GM12878 (cell line): ENCODE measurements at regions not wholly inside any gene's neighbourhood (a gene's known extent, or its start where the extent isn't known, plus 50 kb on each side); places are given as distances from the start of the nearest gene placed in this dataset.

Source experiments
- ATAC-seq: fragments of 200-7000 bp; cut with Tn5 transposase; 3 replicates; pipeline ENCODE4 v1.9.1; 2020; ENCODE audit warnings: mild to moderate bottlenecking, moderate library complexity
- BruUV-seq: library from RNA; stranded (reverse); fragments of 400-500 nt; replicated peaks from 2 replicates; lab custom pipeline; 2021; lab: Mats Ljungman, UMichigan
- CTCF ChIA-PET: fragments of 300-600 bp; sonication (Branson Sonifier 250); formaldehyde crosslinking; extraction: SDS; loops from one replicate; lab custom pipeline; 2021; ENCODE audit warnings: inconsistent platforms; lab: Yijun Ruan, JAX
- POLR2A ChIA-PET: fragments of 350-600 bp; formaldehyde crosslinking; extraction: SDS; loops from one replicate; lab custom pipeline; 2021; ENCODE audit warnings: inconsistent platforms; lab: Charles Lee
- RAD21 ChIA-PET: fragments of 300-600 bp; sonication (Branson Sonifier 250); formaldehyde crosslinking; loops from one replicate; lab custom pipeline; 2023; ENCODE audit warnings: antibody characterized with exemption; ENCODE audit not compliant: unreplicated experiment; lab: Charles Lee
- SMC1A ChIA-PET: fragments of 300-600 bp; sonication (Branson Sonifier 250); formaldehyde crosslinking; loops from one replicate; lab custom pipeline; 2023; ENCODE audit not compliant: unreplicated experiment, uncharacterized antibody; lab: Charles Lee
- DNase-seq: peaks from one replicate; pipeline ENCODE4 v3.0.0-alpha.2; 2011; ENCODE audit warnings: low read depth, low spot score
- FAIRE-seq: peaks from 3 replicates; lab custom pipeline; 2011; peaks lifted over from hg19 to GRCh38; lab: Jason Lieb, UNC
- H2AFZ ChIP-seq: 2 replicates; pipeline ENCODE4 v1.6.0; 2011; ENCODE audit warnings: low read depth, low read length, control low read depth; ENCODE audit not compliant: control insufficient read depth
- H3K27ac ChIP-seq: 2 replicates; pipeline ENCODE4 v1.5.1; 2011; ENCODE audit warnings: control low read depth; ENCODE audit not compliant: control insufficient read depth, insufficient read depth
- H3K27me3 ChIP-seq, 2 experiments: replicated peaks in 1 of 2; 2 replicates each; pipeline versions ENCODE4 v1.6.0 to v1.6.1; 2011; ENCODE audit warnings: low read length in 1 of 2; ENCODE audit not compliant: control insufficient read depth in 2 of 2, insufficient read depth in 2 of 2
- H3K36me3 ChIP-seq, 2 experiments: 2 replicates each; pipeline ENCODE4 v1.5.1; 2011; ENCODE audit warnings: low read length in 1 of 2; ENCODE audit not compliant: control insufficient read depth in 2 of 2, insufficient read depth in 2 of 2
- H3K4me1 ChIP-seq: 2 replicates; pipeline ENCODE4 v1.6.1; 2011; ENCODE audit warnings: mild to moderate bottlenecking, low read length, moderate library complexity, mixed read lengths; ENCODE audit not compliant: control insufficient read depth, insufficient read depth
- H3K4me2 ChIP-seq: 2 replicates; pipeline ENCODE4 v1.6.0; 2011; ENCODE audit warnings: control low read depth; ENCODE audit not compliant: control insufficient read depth, insufficient read depth
- H3K4me3 ChIP-seq: fragments of 200-600 bp; sonication (generic); 2 replicates; pipeline ENCODE4 v1.5.1; 2016
- H3K79me2 ChIP-seq: 2 replicates; pipeline ENCODE4 v1.6.0; 2011; ENCODE audit warnings: low read length; ENCODE audit not compliant: control insufficient read depth, insufficient read depth
- H3K9ac ChIP-seq: 2 replicates; pipeline ENCODE4 v1.8.0; 2011; ENCODE audit warnings: low read length, control low read depth, mixed read lengths; ENCODE audit not compliant: control insufficient read depth, insufficient read depth
- H3K9me3 ChIP-seq: replicated peaks from 3 replicates; pipeline ENCODE4 v1.5.1; 2011; ENCODE audit warnings: mild to moderate bottlenecking, low read length; ENCODE audit not compliant: control insufficient read depth, insufficient read depth
- H4K20me1 ChIP-seq: 2 replicates; pipeline ENCODE4 v1.6.0; 2011; ENCODE audit not compliant: control insufficient read depth, insufficient read depth
- ATF7 ChIP-seq: fragments of 450-650 bp; IDR thresholded peaks from 2 replicates; pipeline ENCODE4 v1.6.1; 2016; ENCODE audit warnings: low read depth, mild to moderate bottlenecking
- BMI1 ChIP-seq: fragments of 450-650 bp; IDR thresholded peaks from 2 replicates; pipeline ENCODE4 v1.6.1; 2016; ENCODE audit warnings: mild to moderate bottlenecking, moderate library complexity, borderline replicate concordance
- EZH2 ChIP-seq: IDR thresholded peaks from 2 replicates; pipeline ENCODE4 v1.6.1; 2012; ENCODE audit warnings: low read depth, mild to moderate bottlenecking, control low read depth, inconsistent platforms, low read length, borderline replicate concordance; ENCODE audit not compliant: control insufficient read depth
- FOXM1 ChIP-seq: IDR thresholded peaks from 2 replicates; pipeline ENCODE4 v1.6.1; 2012; ENCODE audit warnings: low read depth, mild to moderate bottlenecking, inconsistent platforms, low read length, moderate library complexity
- HDAC2 ChIP-seq: fragments of 200-600 bp; sonication (generic); IDR thresholded peaks from 2 replicates; pipeline ENCODE4 v1.6.1; 2017
- IKZF1 ChIP-seq: fragments of 450-650 bp; conservative IDR thresholded peaks from 2 replicates; pipeline ENCODE4 v1.6.1; 2017; ENCODE audit warnings: antibody characterized with exemption, mild to moderate bottlenecking
- KLF5 ChIP-seq: fragments of 450-650 bp; IDR thresholded peaks from 2 replicates; pipeline ENCODE4 v1.6.1; 2014; ENCODE audit warnings: mild to moderate bottlenecking; ENCODE audit not compliant: partially characterized antibody
- MYB ChIP-seq: fragments of 150-350 bp; IDR thresholded peaks from 2 replicates; pipeline ENCODE4 v1.6.1; 2014; ENCODE audit warnings: mild to moderate bottlenecking, low read depth, low read length, borderline replicate concordance
- NR2F1 ChIP-seq: fragments of 450-650 bp; conservative IDR thresholded peaks from 2 replicates; pipeline ENCODE4 v1.6.1; 2017; ENCODE audit warnings: mild to moderate bottlenecking
- PAX8 ChIP-seq: fragments of 450-650 bp; IDR thresholded peaks from 2 replicates; pipeline ENCODE4 v1.6.1; 2017; ENCODE audit warnings: mild to moderate bottlenecking, moderate library complexity
- PML ChIP-seq: IDR thresholded peaks from 2 replicates; pipeline ENCODE4 v1.6.1; 2012; ENCODE audit warnings: low read length, inconsistent platforms
- SIX5 ChIP-seq: IDR thresholded peaks from 2 replicates; pipeline ENCODE4 v1.6.1; 2011; ENCODE audit warnings: mild to moderate bottlenecking, low read depth, low read length, moderate library complexity; ENCODE audit not compliant: severe bottlenecking
- TCF12 ChIP-seq: IDR thresholded peaks from 2 replicates; pipeline ENCODE4 v1.6.1; 2011; ENCODE audit warnings: low read depth, mild to moderate bottlenecking, low read length
- WGBS: methylation state at CpG from one replicate; pipeline ENCODE4 v1.1.6; 2016; ENCODE audit warnings: low lambda C conversion rate; ENCODE audit not compliant: insufficient replicate concordance, insufficient coverage; ENCODE audit errors: missing lambda C conversion rate; 5-methylcytosine and 5-hydroxymethylcytosine counted together
- in situ Hi-C: fragments of 300-500 bp; cut with MboI; formaldehyde crosslinking; loops from 9 replicates; pipeline ENCODE4 v1.14.3; 2018; ENCODE audit warnings: mixed read lengths
- intact Hi-C: fragments of 100-400 bp; cut with micrococcal nuclease; formaldehyde crosslinking; loops from one replicate; pipeline ENCODE4 v1.14.2; 2022; ENCODE audit not compliant: unreplicated experiment
- TF ChIP-seq, protein P1 (sequence below): fragments of 450-650 bp; IDR thresholded peaks from 2 replicates; pipeline ENCODE4 v1.6.1; 2017; ENCODE audit warnings: low read depth, mild to moderate bottlenecking, moderate library complexity
- TF ChIP-seq, protein P2 (sequence below): fragments of 450-650 bp; IDR thresholded peaks from 2 replicates; pipeline ENCODE4 v1.6.1; 2017; ENCODE audit warnings: mild to moderate bottlenecking, moderate library complexity

DNA sequence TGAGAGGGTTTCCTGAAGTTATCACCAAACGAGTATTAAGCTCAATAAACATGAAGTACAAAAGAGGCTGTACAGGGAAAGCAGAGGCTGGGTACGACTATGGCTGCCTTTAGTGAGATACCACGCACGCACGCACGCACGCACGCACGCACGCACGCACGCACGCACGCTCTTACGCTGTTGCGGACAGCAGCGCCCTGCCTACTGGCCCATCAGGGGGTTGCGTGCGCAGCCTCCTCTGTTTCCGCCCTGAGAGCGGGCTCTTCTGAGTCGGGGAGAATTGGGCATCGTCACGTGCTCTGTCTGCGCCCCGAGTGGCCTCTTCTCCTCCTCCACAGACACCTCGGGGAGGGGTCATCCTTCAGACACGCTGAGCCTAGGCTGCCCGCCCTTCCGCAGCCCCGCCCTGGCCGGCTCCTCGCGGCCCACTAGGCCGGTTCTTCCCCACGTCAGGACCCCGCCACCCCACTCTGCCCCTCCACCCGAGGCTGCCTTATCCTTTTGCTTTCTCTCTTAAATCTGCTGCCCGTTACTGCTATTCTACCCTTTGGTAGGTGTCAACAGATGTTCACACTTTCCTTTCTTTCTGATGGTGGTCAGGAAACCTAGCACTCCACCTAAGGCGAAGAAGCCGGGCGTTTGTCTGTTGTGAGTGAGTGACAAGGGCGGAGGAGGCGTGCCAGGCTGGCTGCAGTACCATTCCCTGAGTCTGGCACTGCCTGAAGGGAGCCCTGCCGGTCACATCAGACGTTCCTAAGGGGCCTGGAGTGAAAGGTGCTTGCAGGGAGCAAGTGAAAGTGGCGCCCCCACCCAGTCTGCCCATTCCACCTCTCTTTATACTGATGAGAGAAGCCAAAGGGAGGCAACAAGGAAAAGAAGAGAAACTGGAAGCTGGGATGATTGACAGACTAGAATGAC lies 300.4 kb upstream of the B3GAT1 start (continued):
- TF ChIP-seq, protein P1, sequence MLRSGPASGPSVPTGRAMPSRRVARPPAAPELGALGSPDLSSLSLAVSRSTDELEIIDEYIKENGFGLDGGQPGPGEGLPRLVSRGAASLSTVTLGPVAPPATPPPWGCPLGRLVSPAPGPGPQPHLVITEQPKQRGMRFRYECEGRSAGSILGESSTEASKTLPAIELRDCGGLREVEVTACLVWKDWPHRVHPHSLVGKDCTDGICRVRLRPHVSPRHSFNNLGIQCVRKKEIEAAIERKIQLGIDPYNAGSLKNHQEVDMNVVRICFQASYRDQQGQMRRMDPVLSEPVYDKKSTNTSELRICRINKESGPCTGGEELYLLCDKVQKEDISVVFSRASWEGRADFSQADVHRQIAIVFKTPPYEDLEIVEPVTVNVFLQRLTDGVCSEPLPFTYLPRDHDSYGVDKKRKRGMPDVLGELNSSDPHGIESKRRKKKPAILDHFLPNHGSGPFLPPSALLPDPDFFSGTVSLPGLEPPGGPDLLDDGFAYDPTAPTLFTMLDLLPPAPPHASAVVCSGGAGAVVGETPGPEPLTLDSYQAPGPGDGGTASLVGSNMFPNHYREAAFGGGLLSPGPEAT: no peak
- TF ChIP-seq, protein P2, sequence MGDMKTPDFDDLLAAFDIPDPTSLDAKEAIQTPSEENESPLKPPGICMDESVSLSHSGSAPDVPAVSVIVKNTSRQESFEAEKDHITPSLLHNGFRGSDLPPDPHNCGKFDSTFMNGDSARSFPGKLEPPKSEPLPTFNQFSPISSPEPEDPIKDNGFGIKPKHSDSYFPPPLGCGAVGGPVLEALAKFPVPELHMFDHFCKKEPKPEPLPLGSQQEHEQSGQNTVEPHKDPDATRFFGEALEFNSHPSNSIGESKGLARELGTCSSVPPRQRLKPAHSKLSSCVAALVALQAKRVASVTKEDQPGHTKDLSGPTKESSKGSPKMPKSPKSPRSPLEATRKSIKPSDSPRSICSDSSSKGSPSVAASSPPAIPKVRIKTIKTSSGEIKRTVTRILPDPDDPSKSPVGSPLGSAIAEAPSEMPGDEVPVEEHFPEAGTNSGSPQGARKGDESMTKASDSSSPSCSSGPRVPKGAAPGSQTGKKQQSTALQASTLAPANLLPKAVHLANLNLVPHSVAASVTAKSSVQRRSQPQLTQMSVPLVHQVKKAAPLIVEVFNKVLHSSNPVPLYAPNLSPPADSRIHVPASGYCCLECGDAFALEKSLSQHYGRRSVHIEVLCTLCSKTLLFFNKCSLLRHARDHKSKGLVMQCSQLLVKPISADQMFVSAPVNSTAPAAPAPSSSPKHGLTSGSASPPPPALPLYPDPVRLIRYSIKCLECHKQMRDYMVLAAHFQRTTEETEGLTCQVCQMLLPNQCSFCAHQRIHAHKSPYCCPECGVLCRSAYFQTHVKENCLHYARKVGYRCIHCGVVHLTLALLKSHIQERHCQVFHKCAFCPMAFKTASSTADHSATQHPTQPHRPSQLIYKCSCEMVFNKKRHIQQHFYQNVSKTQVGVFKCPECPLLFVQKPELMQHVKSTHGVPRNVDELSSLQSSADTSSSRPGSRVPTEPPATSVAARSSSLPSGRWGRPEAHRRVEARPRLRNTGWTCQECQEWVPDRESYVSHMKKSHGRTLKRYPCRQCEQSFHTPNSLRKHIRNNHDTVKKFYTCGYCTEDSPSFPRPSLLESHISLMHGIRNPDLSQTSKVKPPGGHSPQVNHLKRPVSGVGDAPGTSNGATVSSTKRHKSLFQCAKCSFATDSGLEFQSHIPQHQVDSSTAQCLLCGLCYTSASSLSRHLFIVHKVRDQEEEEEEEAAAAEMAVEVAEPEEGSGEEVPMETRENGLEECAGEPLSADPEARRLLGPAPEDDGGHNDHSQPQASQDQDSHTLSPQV: no peak
- TF ChIP-seq FOXM1: no peak
- no peak for TF ChIP-seq MYB

DNA sequence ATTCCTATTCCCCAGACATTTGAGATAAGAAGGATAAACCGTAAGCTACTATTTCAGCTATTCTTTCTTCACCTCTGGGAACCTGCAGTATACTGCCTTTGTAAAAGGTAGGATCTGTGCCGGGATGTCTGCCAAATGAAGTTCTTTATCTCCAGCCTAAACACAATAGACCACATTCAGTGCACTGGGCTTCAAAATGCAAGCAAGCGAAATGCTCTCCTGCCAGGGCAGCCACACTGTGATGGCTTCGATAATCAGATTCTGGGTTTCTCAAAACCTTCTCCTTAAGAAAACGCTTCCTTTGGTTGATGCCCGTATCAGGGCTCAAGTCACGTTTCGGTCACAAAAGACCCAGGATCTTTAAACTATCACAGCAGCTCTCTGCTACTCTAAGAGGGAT lies 299.5 kb upstream of the B3GAT1 start:
- ATAC-seq (no peak), DNase-seq (no peak), FAIRE-seq (no peak)
- RAD21 ChIA-PET: no interaction called here
- H3K36me3 ChIP-seq: no peaks in the 10 kb centered on the region
- H3K4me3 ChIP-seq: no peak overlapping the region
- H4K20me1 ChIP-seq: no peaks in the 10 kb centered on the region
- POLR2A ChIA-PET: no interaction called here
- intact Hi-C loops (no loop called here), in situ Hi-C loops (no loop called here)
- H3K79me2 ChIP-seq: no peaks in the 10 kb centered on the region
- H3K4me2 ChIP-seq: no peak overlapping the region
- no peak overlapping the region for H3K27ac ChIP-seq
- no peaks in the 10 kb centered on the region for H3K9me3 ChIP-seq
- no peak overlapping the region for H3K9ac ChIP-seq
- SMC1A ChIA-PET: no interaction called here
- H3K4me1 ChIP-seq: no peaks in the 10 kb centered on the region
- no peak for TF ChIP-seq EZH2
- TF ChIP-seq KLF5: no peak
- no peak for TF ChIP-seq ATF7
- no peak for TF ChIP-seq BMI1
- no peak for TF ChIP-seq NR2F1
- TF ChIP-seq IKZF1: no peak
- TF ChIP-seq PAX8: no peak
- no peak for TF ChIP-seq HDAC2
- no peak for TF ChIP-seq TCF12
- TF ChIP-seq SIX5: no peak
- no peak for TF ChIP-seq PML
- no TSS peak for BruUV-seq
- CTCF ChIA-PET: no interaction called here
- no peak overlapping the region for H2AFZ ChIP-seq
- 20% methylated on average over 8 of the region's 8 CpGs for WGBS
- H3K27me3 ChIP-seq: no peaks in the 10 kb centered on the region
